HFFc6 (cell line): ENCODE measurements at regions not wholly inside any gene's neighbourhood (a gene's known extent, or its start where the extent isn't known, plus 50 kb on each side); places are given as distances from the start of the nearest gene placed in this dataset.

Source experiments
- DNase-seq: peaks from one replicate; pipeline ENCODE4 v3.0.0-alpha.2; 2018
- H3K27ac Mint-ChIP-seq: 2 replicates; pipeline ENCODE4 v1.8.0; 2020; ENCODE audit warnings: mild to moderate bottlenecking, mixed read lengths
- H3K27me3 Mint-ChIP-seq: 2 replicates; pipeline ENCODE4 v1.8.0; 2021; ENCODE audit warnings: mild to moderate bottlenecking, moderate library complexity, mixed read lengths; ENCODE audit not compliant: insufficient read depth
- H3K36me3 Mint-ChIP-seq: 2 replicates; pipeline ENCODE4 v1.8.0; 2021; ENCODE audit warnings: low read depth, mixed read lengths
- H3K4me1 Mint-ChIP-seq: 2 replicates; pipeline ENCODE4 v1.8.0; 2020; ENCODE audit warnings: low read depth, mixed read lengths
- H3K4me3 Mint-ChIP-seq: 2 replicates; pipeline ENCODE4 v1.8.0; 2020; ENCODE audit warnings: mild to moderate bottlenecking, moderate library complexity, mixed read lengths
- H3K9me3 Mint-ChIP-seq: 2 replicates; pipeline ENCODE4 v1.8.0; 2020; ENCODE audit warnings: mild to moderate bottlenecking, mixed read lengths
- TF ChIP-seq, protein P1 (sequence below): fragments of 200-600 bp; sonication (generic); IDR thresholded peaks from 2 replicates; pipeline ENCODE4 v1.5.0; 2021; ENCODE audit warnings: antibody characterized with exemption, mild to moderate bottlenecking

DNA sequence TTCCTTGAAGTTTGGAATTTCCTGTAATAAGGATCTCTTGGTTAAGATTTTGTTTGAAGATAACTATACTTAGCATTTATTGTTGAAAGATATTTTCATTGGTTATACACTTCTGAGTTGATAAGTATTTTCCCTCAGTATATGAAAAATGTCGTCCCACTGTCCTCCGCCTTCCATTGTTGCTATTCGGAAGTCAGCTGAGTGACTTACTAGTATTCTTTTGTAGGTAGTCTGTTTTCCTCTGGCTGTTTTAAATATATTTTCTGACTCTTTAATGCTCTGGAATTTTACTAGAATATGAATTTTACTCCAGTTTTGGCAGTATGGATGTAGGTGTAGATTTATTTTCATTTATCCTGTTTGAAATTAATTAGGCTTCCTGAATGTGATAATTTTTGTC, 498.7 kb upstream of the NFIA start:
- Mint-ChIP-seq H3K4me3 (no peak overlapping the region), H3K9me3 (peaks cover 48% of the 10 kb centered on the region), H3K36me3 (no peaks in the 10 kb centered on the region; the same call in 1 of the 2 replicates), H3K4me1 (no peaks in the 10 kb centered on the region), H3K27ac (no peak overlapping the region), H3K27me3 (no peaks in the 10 kb centered on the region)
- TF ChIP-seq, protein P1, sequence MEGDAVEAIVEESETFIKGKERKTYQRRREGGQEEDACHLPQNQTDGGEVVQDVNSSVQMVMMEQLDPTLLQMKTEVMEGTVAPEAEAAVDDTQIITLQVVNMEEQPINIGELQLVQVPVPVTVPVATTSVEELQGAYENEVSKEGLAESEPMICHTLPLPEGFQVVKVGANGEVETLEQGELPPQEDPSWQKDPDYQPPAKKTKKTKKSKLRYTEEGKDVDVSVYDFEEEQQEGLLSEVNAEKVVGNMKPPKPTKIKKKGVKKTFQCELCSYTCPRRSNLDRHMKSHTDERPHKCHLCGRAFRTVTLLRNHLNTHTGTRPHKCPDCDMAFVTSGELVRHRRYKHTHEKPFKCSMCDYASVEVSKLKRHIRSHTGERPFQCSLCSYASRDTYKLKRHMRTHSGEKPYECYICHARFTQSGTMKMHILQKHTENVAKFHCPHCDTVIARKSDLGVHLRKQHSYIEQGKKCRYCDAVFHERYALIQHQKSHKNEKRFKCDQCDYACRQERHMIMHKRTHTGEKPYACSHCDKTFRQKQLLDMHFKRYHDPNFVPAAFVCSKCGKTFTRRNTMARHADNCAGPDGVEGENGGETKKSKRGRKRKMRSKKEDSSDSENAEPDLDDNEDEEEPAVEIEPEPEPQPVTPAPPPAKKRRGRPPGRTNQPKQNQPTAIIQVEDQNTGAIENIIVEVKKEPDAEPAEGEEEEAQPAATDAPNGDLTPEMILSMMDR = no peak
- DNase-seq = no peak

DNA sequence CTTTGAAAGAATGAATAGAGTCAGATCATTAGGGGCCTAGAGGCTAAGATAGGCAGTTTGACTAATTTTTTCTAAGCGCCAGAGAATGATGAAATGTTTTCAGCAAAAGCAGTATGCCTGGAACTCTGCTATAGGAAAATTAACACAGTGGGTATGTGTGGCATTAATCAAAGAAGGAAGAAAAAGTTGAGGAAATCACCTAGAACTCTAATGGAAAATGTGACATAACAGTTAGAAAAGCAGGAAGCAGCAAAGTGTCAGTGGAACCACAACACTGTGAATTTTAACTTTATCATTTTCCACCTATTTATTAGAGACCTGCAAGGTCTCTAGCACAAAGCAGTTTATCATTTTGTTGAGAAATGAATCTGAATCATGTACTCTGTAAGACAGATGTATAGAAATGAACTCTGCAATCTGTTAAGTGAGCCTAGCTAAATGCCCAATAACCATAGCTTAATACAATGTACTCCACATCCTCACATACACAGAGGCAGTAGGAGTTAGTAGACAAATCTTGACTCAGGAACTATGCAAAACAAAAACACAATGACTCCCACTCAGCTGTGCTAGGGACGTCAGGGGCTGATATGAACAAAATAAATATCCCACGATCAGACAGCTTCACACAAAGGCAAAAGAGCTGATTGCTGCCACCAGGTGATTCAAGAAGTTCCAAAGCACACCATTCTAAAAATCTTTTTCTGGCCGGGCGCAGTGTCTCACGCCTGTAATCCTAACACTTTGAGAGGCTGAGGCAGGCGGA, 500.7 kb upstream of the NFIA start:
- no peak overlapping the region for H3K27ac Mint-ChIP-seq
- peaks cover 63% of the 10 kb centered on the region for H3K9me3 Mint-ChIP-seq
- no peak overlapping the region for H3K4me3 Mint-ChIP-seq
- H3K27me3 Mint-ChIP-seq = no peaks in the 10 kb centered on the region
- no peaks in the 10 kb centered on the region; the same call in 1 of the 2 replicates for H3K36me3 Mint-ChIP-seq
- no peaks in the 10 kb centered on the region for H3K4me1 Mint-ChIP-seq
- TF ChIP-seq, protein P1 = no peak
- no peak for DNase-seq

- no peaks in the 10 kb centered on the region for H3K27me3 Mint-ChIP-seq
- DNase-seq = no peak
These were observed 503.5 kb upstream of the C1orf87 start for GRCh38 chr1:60577029-60577428.

DNA sequence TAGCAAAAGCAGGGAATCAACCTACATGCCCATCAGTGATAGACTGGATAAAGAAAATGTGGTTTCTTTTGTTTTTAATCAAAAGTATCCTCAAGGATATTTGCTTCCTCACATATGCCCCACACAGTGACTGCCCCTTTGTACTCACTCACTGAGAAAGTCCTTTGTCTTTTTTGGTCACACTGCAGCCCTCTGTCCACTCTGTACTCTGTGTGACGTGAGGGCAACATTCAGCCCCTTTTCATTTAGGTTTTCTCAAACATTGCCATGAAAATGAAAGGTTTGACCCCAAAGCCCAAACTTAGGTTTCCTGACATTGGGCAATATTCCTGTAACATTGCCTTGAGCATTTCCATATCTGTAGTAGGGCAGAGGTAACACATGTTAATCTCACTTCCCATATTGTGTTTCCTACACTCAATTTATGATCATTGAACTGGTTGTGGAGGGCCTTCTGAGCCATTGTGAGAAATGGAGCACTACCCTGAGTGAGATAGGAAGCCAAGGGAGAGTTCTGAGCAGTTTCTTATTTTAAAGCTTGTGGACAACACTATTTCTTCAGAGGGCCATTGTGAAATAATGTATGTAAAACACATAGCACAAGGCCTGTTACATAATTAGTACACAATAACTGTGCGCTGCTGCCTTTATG, 501.9 kb upstream of the C1orf87 start:
- Mint-ChIP-seq H3K4me3 (no peak overlapping the region), H3K9me3 (peaks cover 49% of the 10 kb centered on the region), H3K36me3 (no peaks in the 10 kb centered on the region), H3K27me3 (no peaks in the 10 kb centered on the region), H3K4me1 (no peaks in the 10 kb centered on the region), H3K27ac (no peak overlapping the region)
- TF ChIP-seq, protein P1 = no peak
- no peak for DNase-seq

More at GRCh38 chr1:60577029-60577428, 503.5 kb upstream of the C1orf87 start:
- no peak overlapping the region for H3K4me3 Mint-ChIP-seq
- H3K36me3 Mint-ChIP-seq = no peaks in the 10 kb centered on the region
- H3K4me1 Mint-ChIP-seq = no peaks in the 10 kb centered on the region
- H3K27ac Mint-ChIP-seq = no peak overlapping the region
- TF ChIP-seq, protein P1 = no peak
- peaks cover 48% of the 10 kb centered on the region for H3K9me3 Mint-ChIP-seq

- no peaks in the 10 kb centered on the region for H3K4me1 Mint-ChIP-seq
- no peaks in the 10 kb centered on the region for H3K27me3 Mint-ChIP-seq
- no peak overlapping the region for H3K4me3 Mint-ChIP-seq
- H3K36me3 Mint-ChIP-seq = no peaks in the 10 kb centered on the region
- DNase-seq = no peak
- TF ChIP-seq, protein P1 = no peak
- H3K27ac Mint-ChIP-seq = no peak overlapping the region
- H3K9me3 Mint-ChIP-seq = peaks cover 47% of the 10 kb centered on the region
These were observed 500.3 kb upstream of the C1orf87 start for GRCh38 chr1:60573726-60574409.
